Chondrocyte (in vitro differentiated cells): ENCODE measurements at regions not wholly inside any gene's neighbourhood (a gene's known extent, or its start where the extent isn't known, plus 50 kb on each side); places are given as distances from the start of the nearest gene placed in this dataset.

Experiments
- DNase-seq: peaks from one replicate; pipeline ENCODE4 v3.0.0; 2021; ENCODE audit warnings: mixed read lengths, low spot score
- H3K27ac Mint-ChIP-seq: one replicate; pipeline ENCODE4 v1.8.0; 2021; ENCODE audit warnings: mild to moderate bottlenecking, moderate library complexity, mixed read lengths; ENCODE audit not compliant: unreplicated experiment
- H3K27me3 Mint-ChIP-seq: 2 replicates; pipeline ENCODE4 v1.8.0; 2021; ENCODE audit warnings: low read depth, mixed read lengths
- H3K36me3 Mint-ChIP-seq: 2 replicates; pipeline ENCODE4 v1.8.0; 2021; ENCODE audit warnings: low read depth, mixed read lengths
- H3K4me1 Mint-ChIP-seq: 2 replicates; pipeline ENCODE4 v1.8.0; 2021; ENCODE audit warnings: low read depth, mild to moderate bottlenecking, mixed read lengths
- H3K4me3 Mint-ChIP-seq: one replicate; pipeline ENCODE4 v1.8.0; 2021; ENCODE audit warnings: mild to moderate bottlenecking, moderate library complexity, mixed read lengths; ENCODE audit not compliant: unreplicated experiment
- H3K9me3 Mint-ChIP-seq: 2 replicates; pipeline ENCODE4 v1.8.0; 2021; ENCODE audit warnings: low read depth, mixed read lengths
- CTCF ChIP-seq: fragments of 200-600 bp; sonication (generic); IDR thresholded peaks from 2 replicates; pipeline ENCODE4 v1.5.0; 2021; ENCODE audit warnings: antibody characterized with exemption, mild to moderate bottlenecking, moderate library complexity

GRCh38 chr17:63171428-63172393 is 205.7 kb downstream of the TANC2 start:
- Mint-ChIP-seq H3K4me3 (peak overlapping the region; percentile 12), H3K4me1 (peaks cover 14% of the 10 kb centered on the region), H3K27me3 (no peaks in the 10 kb centered on the region), H3K36me3 (peaks cover 2% of the 10 kb centered on the region), H3K27ac (peak overlapping the region; percentile 86), H3K9me3 (peaks cover 5% of the 10 kb centered on the region)
- DNase-seq, result no peak
- TF ChIP-seq CTCF, result no peak

- peaks cover 2% of the 10 kb centered on the region for H3K36me3 Mint-ChIP-seq
- H3K4me3 Mint-ChIP-seq, result no peak overlapping the region
- no peak overlapping the region for H3K27ac Mint-ChIP-seq
- H3K27me3 Mint-ChIP-seq, result no peaks in the 10 kb centered on the region
- peaks cover 18% of the 10 kb centered on the region for H3K4me1 Mint-ChIP-seq
- peaks cover 5% of the 10 kb centered on the region for H3K9me3 Mint-ChIP-seq
- DNase-seq, result no peak
- TF ChIP-seq CTCF, result no peak
These were observed 207.4 kb downstream of the TANC2 start for GRCh38 chr17:63173450-63173849.

DNA sequence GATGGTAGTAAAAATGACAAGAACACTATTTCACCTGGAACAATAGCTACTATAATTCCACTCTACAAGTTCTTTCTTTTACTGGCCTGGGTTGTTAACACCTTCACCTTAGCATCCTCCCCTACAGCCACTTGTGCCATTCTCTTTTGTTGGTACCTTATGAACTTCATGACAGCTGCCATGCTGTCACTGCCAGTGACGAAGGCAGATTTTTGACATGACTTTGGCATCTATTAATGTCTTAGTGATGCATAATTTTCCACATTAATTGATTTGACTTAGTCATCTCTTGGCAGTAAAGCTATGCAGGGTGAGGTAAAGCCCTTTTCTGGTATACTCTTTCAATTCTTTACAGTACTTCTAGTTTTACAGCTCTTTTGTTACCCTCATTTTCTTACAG is 207.9 kb downstream of the TANC2 start:
- Mint-ChIP-seq H3K27me3 (no peaks in the 10 kb centered on the region), H3K9me3 (peaks cover 5% of the 10 kb centered on the region), H3K4me3 (no peak overlapping the region), H3K4me1 (peaks cover 23% of the 10 kb centered on the region), H3K36me3 (peaks cover 2% of the 10 kb centered on the region), H3K27ac (no peak overlapping the region)
- TF ChIP-seq CTCF, result no peak
- no peak for DNase-seq

GRCh38 chr17:63178530-63178929 is 212.5 kb downstream of the TANC2 start:
- peaks cover 9% of the 10 kb centered on the region for H3K4me1 Mint-ChIP-seq

GRCh38 chr17:63181856-63182255 is 215.8 kb downstream of the TANC2 start:
- H3K27me3 Mint-ChIP-seq, result no peaks in the 10 kb centered on the region
- DNase-seq, result no peak
- H3K4me3 Mint-ChIP-seq, result no peak overlapping the region
- H3K9me3 Mint-ChIP-seq, result no peaks in the 10 kb centered on the region
- H3K36me3 Mint-ChIP-seq, result peaks cover 2% of the 10 kb centered on the region
- peak overlapping the region; percentile 19 for H3K27ac Mint-ChIP-seq
- TF ChIP-seq CTCF, result no peak
- H3K4me1 Mint-ChIP-seq, result peaks cover 14% of the 10 kb centered on the region

More at GRCh38 chr17:63178530-63178929, 212.5 kb downstream of the TANC2 start:
- Mint-ChIP-seq H3K9me3 (peaks cover 5% of the 10 kb centered on the region), H3K27me3 (no peaks in the 10 kb centered on the region), H3K4me3 (no peak overlapping the region), H3K27ac (no peak overlapping the region), H3K36me3 (peaks cover 4% of the 10 kb centered on the region)
- DNase-seq, result no peak
- no peak for TF ChIP-seq CTCF
